CD4-positive, alpha-beta T cell treated with Interleukin-15 for 4 hours (primary cell): ENCODE measurements at regions not wholly inside any gene's neighbourhood (a gene's known extent, or its start where the extent isn't known, plus 50 kb on each side); places are given as distances from the start of the nearest gene placed in this dataset.
"Not testable (repeated sequence)": the region's sequence is repeated elsewhere in the genome, so short reads cannot be mapped to it uniquely, and the experiment has no call there.

ENCODE experiments used
- DNase-seq: peaks from one replicate; pipeline ENCODE4 v3.0.0-alpha.2; 2020; ENCODE audit warnings: low spot score

DNA sequence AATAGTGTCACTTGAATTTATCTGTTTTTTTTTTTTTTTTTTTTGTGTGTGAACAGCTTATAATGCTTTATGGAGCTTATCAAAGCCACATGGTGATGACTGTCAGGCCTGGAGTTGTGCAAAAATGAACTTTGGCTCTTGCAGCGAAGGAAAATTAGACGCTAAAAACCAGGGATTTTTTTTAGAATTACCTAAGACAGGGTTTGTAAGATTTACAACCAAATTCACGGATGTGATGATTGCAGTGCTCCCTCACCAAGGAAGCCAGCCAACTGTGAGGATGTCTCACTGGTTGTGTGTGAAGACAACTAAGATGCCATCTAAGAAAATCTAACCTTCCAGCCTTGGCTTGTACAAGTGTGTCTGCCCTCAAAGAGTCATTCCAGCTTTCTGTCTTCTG is 127.1 kb upstream of the SLC4A4 start:
- no peak for DNase-seq

DNA sequence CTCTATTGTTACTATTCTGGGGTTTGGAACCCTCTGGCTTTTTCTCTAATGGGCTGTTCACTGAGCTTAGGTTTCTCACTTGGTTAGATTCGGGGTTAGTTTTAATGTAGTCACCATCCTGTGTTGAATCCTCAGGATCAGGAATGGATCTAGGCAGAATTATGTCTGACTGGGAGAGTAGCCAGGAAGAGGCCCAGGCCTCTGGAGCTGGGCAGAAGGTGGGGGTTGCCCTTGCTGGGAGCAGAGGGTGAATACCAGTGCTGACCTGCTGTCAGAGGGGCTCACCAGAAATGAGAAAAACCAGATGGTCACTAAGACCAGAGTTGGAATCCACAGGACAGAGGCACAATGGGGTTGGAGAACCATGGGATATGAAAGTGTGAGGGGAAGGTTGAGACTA is 126.6 kb upstream of the SLC4A4 start:
- DNase-seq, result no peak

DNA sequence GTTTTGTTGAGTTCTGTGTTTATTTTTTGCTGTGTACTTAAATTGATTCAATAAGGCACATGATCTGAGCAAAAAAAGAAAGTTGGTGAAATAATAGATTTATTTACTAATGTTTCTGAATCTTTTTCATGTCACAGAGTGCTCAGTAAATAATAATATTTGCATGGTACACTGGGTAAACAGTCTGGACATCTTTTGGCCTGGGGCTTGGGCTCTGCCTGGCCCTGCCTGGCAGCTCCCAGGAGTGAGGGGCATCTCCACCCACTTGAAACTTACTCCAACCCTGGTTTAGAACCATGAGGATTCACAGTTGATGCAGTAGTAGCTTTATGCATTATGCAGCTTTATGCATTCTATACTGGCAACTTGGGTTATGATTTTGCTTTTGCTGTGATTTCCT is 124.2 kb upstream of the SLC4A4 start:
- DNase-seq, result no peak

DNA sequence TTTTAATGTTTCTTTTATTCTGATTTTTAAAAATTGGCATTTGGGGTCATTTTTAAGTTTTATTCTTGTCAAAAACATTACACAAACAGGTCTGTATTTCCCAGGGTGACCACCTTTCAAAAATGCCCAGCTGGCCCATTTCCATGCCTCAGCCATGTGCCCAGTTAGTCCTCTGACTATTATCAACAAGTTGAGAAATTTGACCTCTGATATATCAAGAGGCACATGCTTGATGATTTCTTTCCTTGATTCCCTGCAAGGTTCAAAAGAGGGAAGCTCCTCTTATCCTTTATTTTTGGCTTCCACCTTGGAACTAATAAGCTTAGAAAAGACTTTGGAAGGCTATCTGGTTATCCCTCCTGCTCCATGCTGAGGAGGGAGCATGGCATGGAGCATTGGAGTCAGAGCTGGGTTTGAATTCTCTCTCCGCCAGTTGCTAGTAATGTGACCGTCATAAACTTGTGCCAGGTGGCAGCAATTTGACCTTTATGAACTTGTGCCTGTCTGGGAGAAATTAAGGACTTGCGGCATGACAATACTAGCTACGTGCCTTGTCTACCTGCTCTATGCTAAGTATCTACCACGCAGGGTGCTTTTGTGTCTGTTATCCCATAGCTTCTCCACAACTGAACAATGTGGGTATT is 122.4 kb upstream of the SLC4A4 start:
- no peak for DNase-seq

DNA sequence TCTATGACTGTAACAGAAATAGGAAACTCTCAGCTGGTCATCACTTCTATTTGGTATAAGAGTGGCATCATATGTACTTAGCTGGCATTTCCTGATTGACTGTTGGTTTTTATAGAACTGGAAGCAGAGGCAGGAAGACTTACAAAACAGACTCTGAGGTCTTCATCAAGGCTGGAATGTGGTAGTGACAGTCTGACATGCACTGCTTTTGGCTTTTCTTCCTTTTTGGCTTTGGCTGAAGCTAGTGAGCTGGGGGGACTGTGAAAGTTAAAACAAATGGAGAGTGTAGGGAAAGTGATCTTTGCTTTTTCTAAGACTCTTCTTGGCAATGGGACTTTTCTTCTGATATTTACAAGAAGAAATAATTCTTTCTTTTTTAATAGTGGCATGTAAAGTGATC is 121.1 kb upstream of the SLC4A4 start:
- no peak for DNase-seq

DNA sequence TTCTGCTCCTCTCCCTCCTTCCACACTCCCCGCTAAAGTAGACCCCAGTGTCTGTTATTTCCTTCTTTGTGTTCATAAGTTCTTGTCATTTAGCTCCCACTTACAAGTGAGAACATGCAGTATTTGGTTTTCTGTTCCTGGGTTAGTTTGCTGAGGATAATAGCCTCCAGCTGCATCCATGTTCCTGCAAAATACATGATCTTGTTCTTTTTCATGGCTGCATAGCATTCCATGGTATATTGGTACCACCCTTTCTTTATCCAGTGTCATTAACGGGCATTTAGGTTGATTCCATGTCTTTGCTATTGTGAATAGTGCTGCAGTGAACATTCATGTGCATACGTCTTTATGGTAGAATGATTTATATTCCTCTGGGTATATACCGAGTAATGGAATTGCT is 118.0 kb upstream of the SLC4A4 start:
- DNase-seq, result not testable (repeated sequence)

DNA sequence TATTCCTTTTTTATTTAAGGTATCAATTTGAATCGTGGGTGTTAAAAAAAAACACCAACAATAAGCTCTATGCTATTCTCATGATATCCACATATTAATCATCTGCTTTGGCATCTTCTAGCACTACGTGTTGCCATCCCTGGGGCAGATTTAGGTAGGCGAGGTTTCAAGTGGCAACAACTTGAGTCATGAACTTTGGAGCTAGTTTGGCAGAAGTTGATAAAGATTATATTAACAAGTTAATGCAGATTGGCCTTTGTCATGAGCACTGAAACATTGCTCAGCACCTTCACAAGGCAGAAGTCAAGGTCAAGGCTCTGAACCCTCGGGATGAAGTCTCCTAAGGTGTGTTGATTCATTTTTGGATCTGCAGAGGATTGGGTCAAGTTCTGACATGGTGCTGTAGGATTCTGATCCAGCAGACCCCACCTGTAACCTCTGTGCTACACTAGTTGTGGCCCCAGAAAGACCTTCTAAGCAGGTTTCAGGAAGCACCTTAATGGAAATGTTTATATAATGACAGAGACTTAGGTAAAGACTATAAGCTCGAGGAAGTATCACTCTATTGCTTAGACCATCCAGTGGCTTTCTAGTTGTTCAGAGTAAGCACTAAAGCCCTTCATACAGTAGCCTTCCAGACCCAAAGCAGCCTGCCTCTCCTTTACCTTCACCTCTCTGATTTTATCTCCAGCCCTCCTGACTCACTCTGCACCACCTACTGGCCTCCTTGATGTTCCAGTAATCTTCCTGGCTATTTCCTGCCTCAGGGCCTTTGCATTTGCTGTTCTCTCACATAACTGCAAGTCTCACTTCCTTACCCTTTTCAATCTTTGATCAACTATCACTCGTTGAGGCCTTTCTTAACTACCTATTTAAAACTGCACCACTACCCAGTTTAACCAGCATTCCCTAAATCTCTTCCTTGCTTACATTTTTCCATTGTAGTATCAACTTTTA is 117.0 kb upstream of the SLC4A4 start:
- no peak for DNase-seq

DNA sequence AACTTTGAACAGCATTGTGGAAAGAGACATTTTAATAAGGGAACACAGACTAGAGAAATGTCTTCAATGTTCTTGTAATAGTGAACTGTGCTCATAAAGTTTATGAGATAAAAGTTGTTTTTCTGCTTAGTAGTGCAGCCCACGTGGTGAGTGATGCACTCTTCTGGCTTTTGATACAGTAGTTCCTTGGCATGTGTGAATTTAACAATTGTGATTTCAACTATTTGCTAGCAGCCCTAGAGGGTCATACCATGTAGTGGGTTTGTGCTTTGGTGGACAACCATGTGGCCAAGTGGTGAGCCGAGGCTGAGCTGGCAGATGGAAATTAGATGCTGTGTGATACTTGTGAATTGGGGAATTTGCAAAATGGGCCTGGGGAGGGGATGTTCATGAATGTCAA is 116.2 kb upstream of the SLC4A4 start:
- no peak for DNase-seq

DNA sequence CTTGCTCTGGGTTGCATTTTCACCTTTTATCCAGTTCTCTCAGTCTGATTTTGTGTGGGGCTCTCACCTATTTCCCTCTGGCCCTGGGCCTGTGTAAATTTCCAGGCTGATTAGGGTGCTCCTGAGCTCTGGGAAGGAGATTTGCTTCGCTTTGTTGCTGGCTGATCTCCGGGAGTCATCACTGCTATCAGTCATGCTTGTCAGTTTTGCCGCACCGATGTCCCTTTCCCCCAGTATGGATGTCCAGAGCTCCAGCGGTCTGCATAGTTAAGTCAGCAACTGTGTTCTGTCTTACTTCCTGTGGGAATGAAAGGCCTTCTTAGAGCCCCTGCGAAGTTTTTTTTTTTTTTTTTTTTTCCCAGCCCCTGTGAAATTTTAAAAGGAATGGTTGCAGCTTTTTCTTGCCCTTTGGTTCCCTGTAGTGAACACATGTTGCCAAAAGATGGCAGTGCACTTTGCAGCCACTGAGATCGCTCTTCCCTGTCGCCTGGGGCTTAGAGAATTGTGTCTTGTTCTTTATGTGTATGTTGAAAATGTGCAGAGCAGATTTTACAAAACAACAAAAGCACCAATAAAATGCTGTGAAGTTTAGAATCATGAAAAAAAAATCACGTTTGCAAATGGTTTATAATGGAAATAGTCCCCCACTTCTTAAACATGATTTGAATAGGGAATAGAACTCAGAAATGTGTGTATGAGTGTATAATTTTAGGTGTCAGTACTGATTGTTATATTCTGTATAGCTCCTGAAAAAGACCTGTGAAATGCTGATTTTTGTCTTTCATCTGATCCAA is 109.1 kb upstream of the SLC4A4 start:
- DNase-seq, result no peak

DNA sequence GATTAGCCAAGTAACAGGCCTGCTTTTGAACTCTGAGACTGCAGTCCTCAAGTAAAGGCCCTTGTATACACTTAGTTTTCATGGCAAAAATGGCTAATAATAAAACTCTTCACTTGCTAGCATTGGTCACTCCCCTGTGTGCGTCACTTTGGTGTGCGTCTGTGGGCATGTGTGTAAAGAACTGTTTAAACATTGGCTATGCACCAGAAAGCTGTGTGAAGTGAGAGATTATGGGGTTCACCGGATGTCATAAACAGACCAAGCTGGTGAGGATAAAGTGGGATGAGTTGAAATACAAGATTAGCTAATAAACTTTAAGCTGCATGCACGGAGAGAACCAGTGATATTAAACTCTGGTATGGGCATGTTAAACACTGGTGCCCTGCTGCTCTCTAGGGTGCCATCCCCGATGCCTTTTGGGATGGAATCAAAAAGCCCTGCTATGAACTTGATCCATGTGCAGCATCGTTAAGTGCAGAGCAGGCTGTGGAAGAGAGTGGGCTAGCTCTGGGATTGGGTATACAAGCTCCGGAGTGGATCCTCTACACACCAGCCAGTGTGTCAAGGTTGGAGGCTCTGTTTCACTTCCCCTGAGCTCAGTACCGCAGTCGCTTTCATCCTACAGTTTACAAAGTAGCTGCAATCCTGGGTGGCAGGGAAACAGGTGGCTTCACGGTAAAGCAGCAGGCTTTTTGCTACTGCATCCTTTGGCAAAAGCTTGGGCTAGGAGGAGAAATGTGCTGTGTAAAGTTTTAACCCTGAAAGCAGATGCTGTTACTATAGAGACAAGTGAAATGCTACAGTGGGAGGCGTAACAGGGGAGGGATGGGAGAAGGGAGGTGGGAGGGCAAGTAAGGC is 108.3 kb upstream of the SLC4A4 start:
- no peak for DNase-seq

DNA sequence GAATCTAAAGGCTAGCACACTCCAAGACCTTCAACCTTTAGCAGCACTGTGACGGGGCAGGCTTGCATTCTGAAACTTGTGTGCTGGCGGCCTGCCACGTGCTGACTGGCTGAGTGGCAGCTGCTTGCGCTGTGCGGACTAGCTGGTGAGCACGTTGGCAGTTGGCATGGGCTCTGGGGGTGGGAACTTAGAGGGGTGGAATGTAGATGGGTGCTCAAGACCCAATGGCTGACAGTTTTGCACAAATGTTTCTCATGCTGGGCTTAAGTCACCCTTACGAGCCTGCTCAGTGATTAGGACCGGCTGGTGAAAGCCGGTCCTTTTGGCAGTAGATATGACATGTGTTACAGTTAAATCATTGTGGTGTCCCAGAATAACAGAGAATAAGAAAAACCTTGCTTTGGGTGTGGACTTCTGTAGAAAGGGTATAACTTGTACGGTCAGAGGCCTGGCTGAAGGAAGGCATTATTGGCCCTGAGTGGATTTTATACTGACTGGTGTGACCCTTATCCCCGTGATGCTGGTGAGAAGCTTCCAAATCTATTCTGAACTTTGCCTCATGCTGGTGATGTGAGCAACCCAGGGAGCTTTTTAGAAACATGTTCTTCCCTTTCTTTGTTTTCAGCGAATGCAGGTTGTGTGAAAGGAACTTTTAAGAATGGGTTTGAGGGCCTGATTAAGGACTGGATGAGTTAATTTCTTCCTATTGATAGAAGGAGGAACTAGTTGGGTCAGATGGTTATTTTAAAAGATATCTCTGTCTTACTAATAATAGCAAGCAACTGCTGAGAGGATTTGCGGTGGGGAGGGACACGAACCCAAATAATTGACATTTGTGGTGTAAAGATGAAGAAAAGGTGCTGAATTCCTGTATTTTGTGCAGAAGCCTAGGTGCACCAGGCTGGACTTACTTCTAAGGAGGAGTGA is 107.4 kb upstream of the SLC4A4 start:
- no peak for DNase-seq

DNA sequence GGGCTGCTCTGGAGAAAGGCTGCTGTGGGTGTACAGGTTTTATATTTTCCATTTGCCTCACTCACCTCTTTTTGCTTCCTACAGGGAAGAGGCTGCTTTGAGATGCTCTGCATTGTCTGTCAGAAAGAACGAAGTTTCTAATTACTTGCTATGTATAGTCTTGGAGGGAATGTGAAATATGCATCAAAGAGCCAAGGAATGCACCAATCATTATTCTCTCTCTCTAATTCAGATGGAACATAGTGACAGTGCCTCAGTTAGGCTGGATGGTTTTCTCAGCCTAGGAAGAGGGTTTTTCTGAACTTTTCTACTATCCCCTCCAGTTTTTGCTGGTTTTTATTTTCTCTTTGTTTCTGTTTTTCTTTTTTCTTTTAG is 106.8 kb upstream of the SLC4A4 start:
- no peak for DNase-seq

DNA sequence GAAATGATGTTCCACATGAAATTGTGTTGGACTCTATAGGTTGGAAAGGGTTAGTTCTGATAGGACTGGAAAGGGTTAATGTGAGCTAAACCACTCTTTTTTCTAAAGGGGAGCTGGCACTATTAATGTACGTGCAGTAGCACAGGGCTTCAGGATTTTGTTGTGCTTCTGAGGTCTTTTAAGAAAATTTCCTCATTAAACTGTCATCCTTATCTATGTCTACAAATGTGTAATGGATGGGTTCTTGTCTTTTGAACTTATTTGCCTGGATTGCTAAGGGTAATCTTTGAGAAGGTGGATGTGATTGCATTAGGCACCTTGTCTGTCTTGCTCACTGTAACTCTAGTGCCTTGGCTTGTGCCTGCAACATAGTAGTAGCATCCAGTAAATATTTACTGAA is 106.0 kb upstream of the SLC4A4 start:
- DNase-seq, result no peak

DNA sequence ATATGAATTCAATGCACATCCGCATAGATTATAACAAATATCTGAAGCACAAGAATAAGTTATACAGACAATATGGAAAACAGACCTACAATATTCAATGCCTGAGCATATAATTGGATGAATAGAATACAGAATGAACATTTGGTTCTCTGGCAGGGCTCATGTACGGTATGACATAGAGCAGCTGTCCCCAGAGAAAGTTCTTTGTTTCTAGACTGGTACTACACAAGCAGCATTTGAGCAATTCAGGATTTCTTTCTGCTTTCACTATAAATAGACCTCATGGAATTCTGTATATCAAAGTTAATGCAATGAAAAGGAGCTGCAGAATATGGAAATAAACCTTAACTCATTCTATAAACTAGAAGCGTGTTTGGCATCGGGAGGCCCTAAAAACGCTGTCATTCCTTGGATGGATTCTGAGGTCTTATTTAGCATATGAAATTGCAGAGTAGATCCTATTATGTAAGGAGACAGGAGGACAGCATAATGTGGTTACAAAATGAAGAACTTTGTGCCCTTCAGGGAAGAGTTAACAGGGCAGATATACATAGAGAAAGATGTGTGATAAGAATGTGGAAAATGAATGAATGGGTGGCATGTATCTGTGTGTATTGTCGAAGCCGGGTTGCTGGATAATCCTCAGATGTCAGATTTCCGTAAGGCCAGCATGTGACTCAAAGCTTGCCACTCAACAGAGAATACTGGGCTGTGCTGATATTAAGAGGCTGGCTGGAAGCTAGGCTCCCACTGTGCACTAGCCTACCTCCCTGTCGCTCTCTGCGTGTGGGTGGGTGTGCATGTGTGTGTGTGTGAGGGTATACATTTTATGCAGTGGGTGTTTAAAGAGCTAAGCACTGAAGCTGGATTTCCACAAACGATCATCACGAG is 103.3 kb upstream of the SLC4A4 start:
- DNase-seq, result no peak

DNA sequence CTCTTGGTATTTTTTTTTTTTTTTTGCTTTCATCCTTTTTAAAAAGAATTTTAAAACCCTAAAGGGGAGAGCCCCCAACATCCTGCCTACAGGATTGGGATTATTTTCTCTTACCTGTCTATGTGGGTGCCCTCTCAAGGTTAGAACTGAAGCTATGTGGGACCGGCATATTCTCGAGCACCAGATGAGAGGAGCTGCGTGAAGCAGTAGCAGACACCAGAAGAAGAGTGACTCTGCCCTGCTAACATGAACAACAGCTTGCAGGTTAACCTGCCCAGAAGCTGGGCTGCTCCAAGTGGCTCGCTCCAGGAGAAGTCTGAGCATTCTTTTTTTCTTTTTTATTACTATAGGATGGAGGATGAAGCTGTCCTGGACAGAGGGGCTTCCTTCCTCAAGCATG is 102.6 kb upstream of the SLC4A4 start:
- no peak for DNase-seq

DNA sequence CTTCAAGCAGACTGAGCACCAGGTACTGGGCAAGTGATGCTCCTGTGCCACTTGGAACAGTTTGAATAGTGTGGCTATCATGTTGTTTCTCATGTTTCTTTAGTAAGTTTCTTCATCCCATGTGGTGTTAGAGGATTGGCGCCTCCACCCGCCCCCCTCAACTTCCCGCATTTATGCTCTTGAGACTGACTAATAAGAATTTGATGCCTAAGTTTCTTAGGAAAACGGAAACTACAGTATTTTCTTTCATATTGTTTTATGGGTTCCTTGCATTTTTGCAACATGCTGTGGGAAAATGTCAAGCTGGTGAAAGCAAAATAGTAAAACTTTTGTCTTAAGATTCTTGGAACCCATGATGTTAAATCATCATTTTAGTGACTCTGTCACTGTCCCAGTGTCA is 101.2 kb upstream of the SLC4A4 start:
- DNase-seq, result no peak

DNA sequence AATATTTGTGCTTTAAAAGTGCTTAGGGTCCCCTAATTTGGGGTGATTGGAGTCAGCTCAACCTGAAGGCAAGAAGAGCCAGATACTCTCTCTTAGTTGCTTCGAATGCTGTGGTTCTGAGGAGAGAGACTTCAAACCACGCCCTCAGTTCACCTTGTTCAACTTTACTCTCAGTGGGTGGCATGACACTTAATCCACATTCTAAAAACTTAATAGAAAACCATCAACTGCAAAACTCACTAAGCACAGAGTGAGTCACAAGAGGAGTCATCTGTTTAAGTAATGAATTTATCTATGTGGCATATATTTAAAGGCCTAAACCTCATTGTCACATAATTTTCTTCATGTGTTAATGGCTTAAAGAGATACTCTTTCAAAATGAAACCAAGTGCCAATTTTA is 99.5 kb upstream of the SLC4A4 start:
- DNase-seq, result no peak

DNA sequence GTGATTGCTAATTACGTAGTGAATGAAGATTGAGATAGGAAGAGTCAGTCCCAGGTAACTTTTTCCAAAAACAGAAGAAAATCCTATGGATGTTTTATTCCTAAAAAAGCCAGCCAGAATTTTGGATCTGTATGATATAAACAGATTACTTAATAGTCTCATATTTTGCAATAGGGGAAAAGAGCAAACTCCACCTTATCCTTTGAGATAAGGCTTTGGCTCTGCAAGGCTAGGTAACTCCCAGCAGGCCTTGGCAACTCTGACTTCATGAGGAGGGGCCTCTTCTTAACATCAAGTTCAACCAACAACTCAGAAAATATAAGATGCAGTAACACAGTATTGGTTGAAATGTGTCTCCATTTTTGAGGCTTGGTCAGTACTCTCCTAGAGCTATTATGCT is 98.7 kb upstream of the SLC4A4 start:
- no peak for DNase-seq

DNA sequence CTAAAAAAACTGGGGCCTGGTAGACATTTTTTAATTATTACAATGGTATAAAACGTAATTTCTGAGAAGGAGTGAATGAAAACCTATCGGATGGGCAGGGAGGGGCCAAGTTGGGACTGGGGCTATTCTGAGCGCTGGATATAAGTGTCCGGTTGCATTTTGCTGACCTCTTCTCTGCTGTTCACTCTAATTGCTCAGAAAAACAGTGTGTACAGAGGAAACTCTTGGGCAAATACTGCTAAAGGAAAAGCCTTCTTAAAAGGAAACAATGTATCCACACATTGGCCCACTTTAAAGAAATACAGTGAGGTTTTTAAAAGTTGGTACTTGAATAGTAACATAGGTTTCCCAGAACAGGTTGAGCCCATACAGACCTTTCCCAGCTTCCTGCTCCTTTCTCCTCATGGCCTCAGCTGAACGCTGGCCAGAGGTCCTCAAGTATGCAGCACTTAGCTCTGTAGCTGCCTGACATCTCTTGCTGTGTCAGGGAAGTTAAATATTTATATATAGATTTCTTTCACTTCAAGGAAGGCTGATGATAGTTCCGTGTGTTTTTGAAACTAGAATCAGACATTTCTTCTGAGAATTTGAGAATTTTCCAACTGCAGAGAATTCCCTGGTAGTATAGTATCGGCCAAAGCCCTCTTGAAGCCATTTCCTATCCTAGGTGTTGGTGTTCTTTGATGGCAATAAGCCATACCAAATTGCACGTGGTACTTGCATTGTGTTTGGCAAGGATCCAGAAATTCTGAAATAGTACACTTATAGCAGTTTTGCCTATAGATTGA is 97.1 kb upstream of the SLC4A4 start:
- no peak for DNase-seq
